Natural killer cell (primary cell): ENCODE measurements at regions not wholly inside any gene's neighbourhood (a gene's known extent, or its start where the extent isn't known, plus 50 kb on each side); places are given as distances from the start of the nearest gene placed in this dataset.

ENCODE experiments used
- ATAC-seq, 3 donors: fragments of 150-1000 bp in 2 of 3; fragments of 200-7000 bp in 1 of 3; cut with Tn5 transposase; 1 replicate in 1 of 3; 2 replicates in 2 of 3; pipeline ENCODE4 v1.10.0; 2021; ENCODE audit warnings: mild to moderate bottlenecking in 2 of 3, moderate library complexity in 2 of 3
- DNase-seq, 2 donors: peaks; one replicate each; pipeline versions ENCODE4 v3.0.0 to v3.0.0-alpha.2; 2013 to 2021; ENCODE audit warnings: mixed read lengths in 1 of 2
- H3K27ac ChIP-seq: one replicate; pipeline ENCODE4 v1.5.1; 2013; ENCODE audit warnings: mild to moderate bottlenecking, low read length
- H3K27me3 ChIP-seq: one replicate; pipeline ENCODE4 v1.6.1; 2013; ENCODE audit warnings: low read length; ENCODE audit not compliant: control insufficient read depth, insufficient read depth
- H3K36me3 ChIP-seq: one replicate; pipeline ENCODE4 v1.6.1; 2013; ENCODE audit warnings: low read length; ENCODE audit not compliant: control insufficient read depth, insufficient read depth
- H3K4me1 ChIP-seq: one replicate; pipeline ENCODE4 v1.6.1; 2013; ENCODE audit warnings: low read length; ENCODE audit not compliant: control insufficient read depth, insufficient read depth
- H3K4me3 ChIP-seq: one replicate; pipeline ENCODE4 v1.5.1; 2013; ENCODE audit warnings: low read length
- H3K9me3 ChIP-seq: one replicate; pipeline ENCODE4 v1.6.1; 2013; ENCODE audit warnings: low read length; ENCODE audit not compliant: control insufficient read depth, insufficient read depth
- H3K27ac Mint-ChIP-seq, 2 donors: one replicate each; pipeline ENCODE4 v1.8.0; 2022; ENCODE audit warnings: mild to moderate bottlenecking in 2 of 2, mixed read lengths in 2 of 2, moderate library complexity in 1 of 2
- H3K27me3 Mint-ChIP-seq, 2 donors: one replicate each; pipeline ENCODE4 v1.8.0; 2022; ENCODE audit warnings: low read depth in 2 of 2, mixed read lengths in 2 of 2
- H3K36me3 Mint-ChIP-seq: one replicate; pipeline ENCODE4 v1.8.0; 2022; ENCODE audit warnings: mixed read lengths
- H3K4me1 Mint-ChIP-seq, 2 donors: one replicate each; pipeline ENCODE4 v1.8.0; 2022; ENCODE audit warnings: mixed read lengths in 2 of 2
- H3K4me3 Mint-ChIP-seq: one replicate; pipeline ENCODE4 v1.8.0; 2022; ENCODE audit warnings: mild to moderate bottlenecking, moderate library complexity, mixed read lengths
- H3K9me3 Mint-ChIP-seq, 2 donors: one replicate each; pipeline ENCODE4 v1.8.0; 2022; ENCODE audit warnings: mixed read lengths in 2 of 2
- WGBS: methylation state at CpG from one replicate; pipeline ENCODE4 v1.1.7; 2013; ENCODE audit warnings: missing lambda C conversion rate; ENCODE audit not compliant: insufficient coverage; 5-methylcytosine and 5-hydroxymethylcytosine counted together
- intact Hi-C: fragments of 100-400 bp; cut with micrococcal nuclease; formaldehyde crosslinking; loops from one replicate; pipeline ENCODE4 v1.14.2; 2022
- TF ChIP-seq, protein P1 (sequence below): fragments of 200-600 bp; IDR thresholded peaks from one replicate; pipeline ENCODE4 v1.8.0; 2022; ENCODE audit warnings: antibody characterized with exemption

DNA sequence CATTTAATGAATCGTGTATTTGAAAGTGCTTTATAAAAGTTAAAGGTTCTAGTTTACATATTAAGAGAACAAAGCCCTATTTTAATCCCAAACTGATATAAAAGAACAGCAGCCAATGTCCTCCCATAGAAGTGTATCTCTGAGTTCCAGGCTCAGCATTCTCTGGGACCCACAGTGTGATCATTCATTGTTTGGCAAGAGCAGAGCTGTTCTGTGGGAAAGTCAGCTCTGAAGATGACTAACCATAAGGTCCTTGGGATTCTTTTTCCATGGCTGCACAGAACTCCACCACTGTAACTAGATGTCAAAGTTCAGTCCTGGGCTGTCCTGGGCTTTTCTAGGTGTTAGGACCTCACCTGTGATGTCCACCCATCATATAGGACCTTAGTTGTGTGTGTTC is 157.0 kb upstream of the TLL1 start:
- Mint-ChIP-seq H3K4me3 (no peak overlapping the region), H3K27me3 (no peaks in the 10 kb centered on the region), H3K9me3 (peaks cover 3 to 5% of the 10 kb centered on the region in 2 donors), H3K27ac (no peak overlapping the region), H3K4me1 (no peaks in the 10 kb centered on the region), H3K36me3 (no peaks in the 10 kb centered on the region)
- Histone ChIP-seq H3K36me3 (no peaks in the 10 kb centered on the region), H3K4me1 (no peaks in the 10 kb centered on the region), H3K27me3 (no peaks in the 10 kb centered on the region), H3K4me3 (no peak overlapping the region), H3K27ac (no peak overlapping the region), H3K9me3 (no peaks in the 10 kb centered on the region)
- TF ChIP-seq, protein P1, sequence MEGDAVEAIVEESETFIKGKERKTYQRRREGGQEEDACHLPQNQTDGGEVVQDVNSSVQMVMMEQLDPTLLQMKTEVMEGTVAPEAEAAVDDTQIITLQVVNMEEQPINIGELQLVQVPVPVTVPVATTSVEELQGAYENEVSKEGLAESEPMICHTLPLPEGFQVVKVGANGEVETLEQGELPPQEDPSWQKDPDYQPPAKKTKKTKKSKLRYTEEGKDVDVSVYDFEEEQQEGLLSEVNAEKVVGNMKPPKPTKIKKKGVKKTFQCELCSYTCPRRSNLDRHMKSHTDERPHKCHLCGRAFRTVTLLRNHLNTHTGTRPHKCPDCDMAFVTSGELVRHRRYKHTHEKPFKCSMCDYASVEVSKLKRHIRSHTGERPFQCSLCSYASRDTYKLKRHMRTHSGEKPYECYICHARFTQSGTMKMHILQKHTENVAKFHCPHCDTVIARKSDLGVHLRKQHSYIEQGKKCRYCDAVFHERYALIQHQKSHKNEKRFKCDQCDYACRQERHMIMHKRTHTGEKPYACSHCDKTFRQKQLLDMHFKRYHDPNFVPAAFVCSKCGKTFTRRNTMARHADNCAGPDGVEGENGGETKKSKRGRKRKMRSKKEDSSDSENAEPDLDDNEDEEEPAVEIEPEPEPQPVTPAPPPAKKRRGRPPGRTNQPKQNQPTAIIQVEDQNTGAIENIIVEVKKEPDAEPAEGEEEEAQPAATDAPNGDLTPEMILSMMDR, result no peak
- WGBS, result no CpG with 5 or more reads among the region's 1 CpG
- intact Hi-C loops, result no loop called here
- ATAC-seq, result no peak
- DNase-seq, result no peak

DNA sequence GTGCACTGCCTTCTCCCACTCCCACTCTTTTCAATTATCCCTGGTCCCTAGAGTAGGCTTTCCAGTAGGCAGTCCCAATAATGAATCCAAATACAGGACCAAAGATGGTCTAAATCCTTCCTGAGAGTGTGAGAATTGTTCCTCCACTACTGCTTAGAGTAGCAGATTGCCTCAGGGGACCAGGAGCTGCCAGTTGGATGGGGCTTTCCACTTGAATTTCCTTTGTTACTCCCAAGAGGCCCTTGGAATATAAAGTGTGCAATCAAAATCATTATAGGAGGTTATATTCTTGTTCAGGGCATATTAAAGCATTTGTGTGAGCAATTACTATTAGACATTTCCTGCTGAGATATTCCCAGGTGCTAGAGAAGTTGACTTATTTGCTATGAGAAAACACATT is 156.6 kb upstream of the TLL1 start:
- TF ChIP-seq, protein P1, result no peak
- no peaks in the 10 kb centered on the region for H3K27me3 Mint-ChIP-seq
- Histone ChIP-seq H3K4me3 (no peak overlapping the region), H3K36me3 (no peaks in the 10 kb centered on the region), H3K4me1 (no peaks in the 10 kb centered on the region), H3K27ac (no peak overlapping the region), H3K27me3 (no peaks in the 10 kb centered on the region), H3K9me3 (no peaks in the 10 kb centered on the region)
- DNase-seq (no peak), ATAC-seq (no peak)
- no peaks in the 10 kb centered on the region for H3K36me3 Mint-ChIP-seq
- intact Hi-C loops, result no loop called here
- H3K4me3 Mint-ChIP-seq, result no peak overlapping the region
- peaks cover 3 to 5% of the 10 kb centered on the region in 2 donors for H3K9me3 Mint-ChIP-seq
- no peak overlapping the region for H3K27ac Mint-ChIP-seq
- no peaks in the 10 kb centered on the region for H3K4me1 Mint-ChIP-seq

DNA sequence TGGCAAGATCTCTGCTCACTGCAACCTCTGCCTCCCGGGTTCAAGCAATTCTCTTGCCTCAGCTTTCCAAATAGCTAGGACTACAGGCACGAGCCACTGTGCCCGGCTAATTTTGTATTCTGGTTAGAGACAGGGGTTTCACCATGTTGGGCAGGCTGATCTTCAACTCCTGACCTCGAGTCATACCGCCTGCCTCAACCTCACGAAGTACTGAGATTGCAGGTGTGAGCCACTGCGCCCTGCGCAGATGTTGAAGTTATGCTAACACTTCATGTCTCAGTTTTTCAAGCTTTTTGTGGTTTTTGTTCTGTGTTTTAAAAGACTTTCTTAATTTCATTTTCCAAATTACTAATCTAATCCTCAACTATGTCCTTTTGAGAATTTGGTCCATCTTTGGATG is 154.4 kb upstream of the TLL1 start:
- H3K4me1 ChIP-seq, result no peaks in the 10 kb centered on the region
- intact Hi-C loops, result no loop called here
- H3K27ac ChIP-seq, result no peak overlapping the region
- Mint-ChIP-seq H3K36me3 (no peaks in the 10 kb centered on the region), H3K27ac (no peak overlapping the region), H3K9me3 (peaks cover 2 to 3% of the 10 kb centered on the region in 2 donors), H3K4me3 (no peak overlapping the region), H3K4me1 (no peaks in the 10 kb centered on the region), H3K27me3 (no peaks in the 10 kb centered on the region)
- no peak overlapping the region for H3K4me3 ChIP-seq
- TF ChIP-seq, protein P1, result no peak
- H3K36me3 ChIP-seq, result no peaks in the 10 kb centered on the region
- no peak for DNase-seq
- H3K27me3 ChIP-seq, result no peaks in the 10 kb centered on the region
- ATAC-seq, result no peak
- H3K9me3 ChIP-seq, result no peaks in the 10 kb centered on the region
- WGBS, result 87% methylated on average over 8 of the region's 8 CpGs

DNA sequence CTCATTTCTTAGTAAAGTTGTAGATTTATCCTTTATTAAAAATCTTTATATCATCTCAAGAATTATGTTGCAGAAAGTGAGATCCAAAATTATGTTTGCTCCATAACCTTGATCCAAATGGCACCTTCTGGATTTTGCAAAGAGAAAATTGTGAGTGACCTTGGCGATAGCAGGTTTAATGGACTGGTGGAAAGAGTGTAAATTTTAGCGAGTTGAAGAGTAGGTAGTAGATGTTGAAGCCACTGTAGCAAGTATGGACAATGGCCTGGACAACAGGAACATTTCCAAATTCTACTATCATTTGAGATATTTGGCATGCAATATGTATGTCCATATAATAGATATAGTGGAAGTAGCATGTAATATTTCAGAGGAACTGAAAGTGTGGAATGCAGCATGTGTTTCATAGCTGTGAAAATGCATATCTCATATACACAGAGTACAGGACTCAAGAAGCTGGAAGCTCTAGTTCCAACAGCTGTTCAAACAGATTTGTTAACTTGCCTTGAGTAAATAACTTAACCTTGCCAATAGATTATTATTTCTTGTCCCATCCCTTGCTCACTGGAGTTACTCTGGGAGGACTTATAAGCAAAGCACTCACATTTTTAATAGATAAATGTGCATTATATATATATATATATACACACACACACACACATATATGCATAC is 152.5 kb upstream of the TLL1 start:
- Histone ChIP-seq H3K27ac (no peak overlapping the region), H3K36me3 (no peaks in the 10 kb centered on the region), H3K4me1 (no peaks in the 10 kb centered on the region), H3K27me3 (no peaks in the 10 kb centered on the region), H3K4me3 (no peak overlapping the region), H3K9me3 (no peaks in the 10 kb centered on the region)
- Mint-ChIP-seq H3K4me1 (no peaks in the 10 kb centered on the region), H3K9me3 (peaks cover 5 to 7% of the 10 kb centered on the region in 2 donors), H3K27ac (no peak overlapping the region), H3K36me3 (peaks cover 7% of the 10 kb centered on the region), H3K4me3 (no peak overlapping the region), H3K27me3 (no peaks in the 10 kb centered on the region)
- DNase-seq (no peak), ATAC-seq (no peak)
- TF ChIP-seq, protein P1, result no peak
- 97% methylated on average over 2 of the region's 2 CpGs for WGBS
- intact Hi-C loops, result no loop called here
